ENCODE measurements at regions not wholly inside any gene's neighbourhood (a gene's known extent, or its start where the extent isn't known, plus 50 kb on each side); places are given as distances from the start of the nearest gene placed in this dataset.
"Not testable (repeated sequence)": the region's sequence is repeated elsewhere in the genome, so short reads cannot be mapped to it uniquely, and the experiment has no call there.

DNA sequence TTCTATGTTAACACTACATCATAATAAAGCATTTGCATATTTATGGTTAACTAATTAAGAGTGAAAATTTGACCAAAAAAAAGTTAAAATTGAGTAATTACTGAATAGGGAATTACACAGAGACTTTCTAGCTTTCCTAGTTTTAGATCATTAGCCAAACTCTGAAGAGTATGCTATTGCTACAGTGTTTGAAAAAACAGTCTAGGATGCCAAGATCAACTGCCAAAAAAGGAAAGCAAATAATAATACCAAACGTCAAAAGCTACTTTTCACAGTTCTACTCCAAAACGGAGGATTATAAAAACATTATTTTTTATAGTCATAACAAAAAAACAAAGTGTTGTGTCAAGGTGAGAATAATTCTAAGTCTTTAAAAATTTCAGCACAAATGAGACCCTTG, 359.8 kb upstream of the CTSO start:
- no peak for DNase-seq (ENCODE audit: low spot score)

DNA sequence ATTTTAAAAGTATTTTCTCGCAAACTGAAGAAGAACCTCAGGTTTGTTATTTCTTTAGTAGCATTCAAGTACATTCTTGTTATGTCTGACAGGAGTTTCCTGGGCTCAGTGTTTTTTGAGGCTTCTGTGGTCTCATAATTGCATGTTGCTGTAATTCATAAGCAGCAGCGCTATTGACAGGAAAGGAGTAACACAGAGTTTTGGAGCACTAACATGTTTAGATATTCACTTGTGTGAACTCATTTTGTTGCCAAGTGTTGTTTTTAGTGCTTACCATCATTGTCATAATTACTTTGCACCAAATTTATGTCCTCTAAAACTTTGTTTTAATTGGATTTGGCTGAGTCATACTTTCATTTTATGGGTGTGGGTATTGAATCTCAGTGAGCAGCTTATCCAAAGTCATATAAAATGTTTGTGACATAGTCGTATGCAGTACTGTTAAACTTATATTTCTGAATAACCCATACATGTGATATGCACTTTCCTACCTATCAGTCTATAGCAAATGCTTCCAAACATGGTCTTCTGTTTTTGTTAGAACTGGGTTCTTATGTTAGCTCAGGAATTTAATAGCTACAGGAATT, 358.7 kb upstream of the CTSO start:
- no peak for DNase-seq (ENCODE audit: low spot score)

DNA sequence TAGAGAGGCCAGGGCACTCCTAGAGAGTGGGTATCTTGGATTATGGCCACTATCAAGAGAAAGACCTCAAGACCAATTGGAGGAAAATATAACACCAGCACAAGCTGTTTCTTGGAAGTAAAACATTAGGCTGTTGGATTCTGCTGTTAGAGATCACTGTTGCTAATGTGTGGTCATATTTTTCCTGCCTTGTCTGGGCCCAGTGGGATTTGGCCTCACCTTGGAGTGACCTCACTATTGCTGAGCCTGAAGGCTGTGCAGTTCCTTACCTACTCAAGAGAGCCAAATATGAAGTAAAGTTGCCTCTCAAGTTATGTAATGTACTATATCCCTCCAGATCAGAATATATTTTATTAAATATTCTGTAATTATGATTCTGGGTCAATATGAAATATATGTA, 355.4 kb upstream of the CTSO start:
- DNase-seq (ENCODE audit: low spot score): no peak

DNA sequence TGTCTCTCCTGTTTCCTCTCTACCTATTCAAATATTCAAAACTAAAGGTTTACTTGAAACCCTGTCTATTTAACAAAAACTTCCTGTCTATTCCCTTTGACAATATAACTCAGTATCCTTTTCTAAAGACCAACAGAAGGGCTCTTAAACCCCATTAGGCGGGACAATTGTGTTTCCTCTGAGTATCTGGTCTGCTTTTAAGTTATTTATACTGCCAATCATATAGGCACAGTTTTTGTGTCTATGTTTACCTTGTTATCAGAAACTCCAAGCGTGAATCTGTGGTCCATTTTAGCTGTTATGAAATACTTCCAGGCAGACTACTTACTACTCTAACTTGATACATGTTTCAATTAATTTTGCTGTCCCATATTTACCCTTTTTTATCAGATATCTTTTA, 350.0 kb upstream of the CTSO start:
- DNase-seq (ENCODE audit: low spot score): no peak

DNA sequence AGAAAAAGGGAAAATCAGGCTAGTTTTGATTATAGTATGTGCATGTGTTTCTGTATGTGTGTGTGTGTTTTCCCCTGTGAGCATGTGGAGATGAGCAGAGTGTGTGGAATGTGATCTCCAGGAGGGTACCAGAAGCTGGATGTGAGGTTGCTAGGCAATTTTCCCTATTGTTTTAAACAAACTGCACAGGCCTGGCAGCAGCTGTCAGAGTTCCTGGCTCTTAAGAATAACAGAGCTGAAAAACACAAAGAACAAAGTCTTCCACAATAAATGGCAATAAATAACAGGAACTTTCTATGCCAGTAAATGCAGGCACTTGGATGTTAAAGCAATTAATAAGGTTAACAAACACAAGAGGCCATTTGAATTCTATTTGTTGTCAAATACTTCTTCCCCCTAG, 344.6 kb upstream of the CTSO start:
- DNase-seq (ENCODE audit: low spot score): no peak

DNA sequence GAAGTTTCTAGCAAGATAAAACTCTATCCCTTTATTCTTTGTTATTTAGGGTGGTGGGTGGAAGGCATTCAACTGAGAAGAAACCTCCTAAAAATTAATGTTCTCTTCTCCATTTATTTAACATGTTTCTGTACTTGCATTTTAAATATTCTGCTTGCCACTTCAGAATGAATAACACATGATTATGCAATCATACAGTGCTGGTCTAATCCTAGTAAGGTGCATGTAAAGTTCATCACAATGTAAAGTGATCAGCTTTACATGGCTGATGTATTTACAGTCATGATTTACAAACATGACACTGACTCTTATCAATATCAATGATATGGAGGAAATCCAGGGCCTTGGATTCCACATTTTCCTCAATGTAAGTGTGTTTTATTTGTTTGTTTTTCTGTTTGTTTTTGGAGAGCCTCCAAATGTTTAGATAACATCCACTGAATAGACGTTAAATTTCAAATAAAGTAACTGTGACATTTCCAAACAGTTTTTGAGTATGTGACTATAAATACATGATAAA, 342.1 kb upstream of the CTSO start:
- no peak for DNase-seq (ENCODE audit: low spot score)

DNA sequence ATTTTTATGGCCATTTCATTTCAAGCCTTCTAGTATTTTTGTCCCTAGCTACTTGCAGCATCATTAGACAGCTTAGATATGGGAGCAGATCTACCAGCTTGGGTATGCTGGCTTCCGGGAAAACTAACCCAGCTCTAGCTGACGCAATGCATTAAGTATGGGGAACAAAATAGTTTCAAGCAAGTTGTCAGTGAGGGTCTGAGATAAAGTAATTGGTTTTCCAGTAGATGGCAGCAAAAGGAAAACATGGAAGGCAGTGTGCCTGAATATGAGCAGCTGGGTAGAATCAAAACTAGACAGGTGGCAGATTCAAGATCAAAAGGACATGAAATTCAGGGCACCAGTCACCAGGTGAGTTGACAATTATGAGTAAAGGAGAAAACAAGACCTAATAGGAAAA, 340.9 kb upstream of the CTSO start:
- peak; percentile 8 for DNase-seq (ENCODE audit: low spot score)

DNA sequence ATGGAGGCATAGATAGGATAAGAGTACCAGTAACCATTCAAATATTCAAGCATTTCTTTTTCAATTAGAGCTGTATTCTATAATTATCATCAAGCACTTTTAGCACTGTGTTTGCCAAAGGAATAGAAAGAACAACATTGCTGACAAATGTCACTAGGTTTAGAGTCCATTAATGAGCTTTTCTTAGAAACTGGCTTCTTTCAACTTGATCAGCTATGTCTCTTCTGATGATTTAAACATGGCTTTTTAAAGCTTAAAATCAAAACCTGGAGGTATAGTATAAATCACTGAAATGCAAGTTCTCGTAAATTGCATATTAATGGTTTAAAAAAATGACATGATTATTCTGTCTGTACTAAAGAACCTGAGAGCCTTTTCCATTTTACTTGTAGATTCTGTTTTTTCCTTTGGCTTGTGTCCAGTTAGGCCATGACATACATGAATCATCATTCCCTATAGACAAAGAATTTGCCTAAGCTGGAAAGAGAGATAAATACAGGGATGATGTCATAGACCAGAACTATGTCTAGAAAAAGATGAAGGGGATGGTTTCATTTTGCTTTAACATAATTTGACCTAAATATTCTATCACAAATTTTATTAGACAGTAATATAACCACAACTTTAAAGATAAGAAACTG, 340.1 kb upstream of the CTSO start:
- DNase-seq (ENCODE audit: low spot score): no peak

DNA sequence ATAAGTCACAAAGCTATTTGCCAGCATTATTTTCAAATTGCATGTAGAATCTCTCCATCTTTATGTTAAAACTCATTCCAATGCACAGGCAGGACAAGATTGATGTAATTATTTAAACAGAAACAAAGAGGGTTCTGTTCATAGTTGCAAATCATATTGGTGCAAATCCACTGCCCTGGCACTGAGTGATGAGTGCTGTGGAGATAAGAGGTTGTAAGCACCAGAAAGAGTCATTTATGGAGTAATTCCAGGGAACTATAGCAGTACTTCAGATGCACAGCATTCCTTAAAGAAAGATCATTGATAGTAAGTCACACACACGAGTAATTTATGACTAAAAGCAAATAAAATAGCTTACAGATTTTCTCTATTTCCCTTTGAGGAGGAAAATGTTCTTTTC, 337.7 kb upstream of the CTSO start:
- DNase-seq (ENCODE audit: low spot score): no peak

DNA sequence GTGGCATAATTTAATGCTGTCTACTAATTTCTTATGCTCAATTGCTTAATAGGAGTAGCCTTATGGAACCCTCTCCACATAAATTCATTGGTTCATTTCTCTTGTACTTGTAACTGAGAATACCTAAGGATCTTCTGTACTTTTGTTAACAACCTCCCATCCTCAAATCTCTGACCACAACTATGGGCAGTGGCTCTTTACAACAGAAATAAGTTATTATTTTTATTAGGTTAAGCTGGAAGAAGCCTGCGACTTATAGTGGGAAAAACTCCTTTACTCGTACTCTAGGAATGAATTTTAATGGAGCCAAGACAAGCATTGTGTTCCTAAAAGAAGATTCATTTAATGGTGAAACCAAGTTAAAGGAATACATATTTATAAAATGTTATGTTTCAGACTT, 337.1 kb upstream of the CTSO start:
- no peak for DNase-seq (ENCODE audit: low spot score)

DNA sequence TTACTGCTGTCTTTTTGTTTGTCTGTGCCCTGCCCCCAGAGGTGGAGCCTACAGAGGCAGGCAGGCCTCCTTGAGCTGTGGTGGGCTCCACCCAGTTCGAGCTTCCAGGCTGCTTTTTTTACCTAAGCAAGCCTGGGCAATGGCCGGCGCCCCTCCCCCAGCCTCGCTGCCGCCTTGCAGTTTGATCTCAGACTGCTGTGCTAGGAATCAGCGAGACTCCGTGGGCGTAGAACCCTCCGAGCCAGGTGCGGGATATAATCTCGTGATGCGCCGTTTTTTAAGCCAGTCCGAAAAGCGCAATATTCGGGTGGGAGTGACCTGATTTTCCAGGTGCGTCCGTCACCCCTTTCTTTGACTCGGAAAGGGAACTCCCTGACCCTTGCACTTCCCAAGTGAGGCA, 336.4 kb upstream of the CTSO start:
- not testable (repeated sequence) for DNase-seq (ENCODE audit: low spot score)

DNA sequence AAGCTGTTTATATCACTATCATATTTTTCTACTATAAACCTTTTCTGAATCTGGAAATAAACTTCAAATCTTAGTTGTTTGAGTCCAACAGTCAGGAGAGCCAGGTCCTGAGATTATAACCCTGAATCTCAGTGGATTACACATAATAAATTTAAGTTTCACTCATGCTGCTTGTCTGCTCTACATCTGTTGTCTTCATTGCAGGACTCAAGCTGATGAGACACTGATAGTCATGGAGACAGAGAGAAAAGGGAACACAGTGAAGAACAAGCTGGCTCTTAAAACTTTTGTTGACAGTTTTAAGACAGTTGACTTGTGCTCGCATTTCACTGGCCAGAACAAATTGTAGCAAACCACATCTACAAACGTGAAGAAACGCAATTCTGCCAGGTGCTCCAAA, 327.0 kb upstream of the CTSO start:
- no peak for DNase-seq (ENCODE audit: low spot score)

DNA sequence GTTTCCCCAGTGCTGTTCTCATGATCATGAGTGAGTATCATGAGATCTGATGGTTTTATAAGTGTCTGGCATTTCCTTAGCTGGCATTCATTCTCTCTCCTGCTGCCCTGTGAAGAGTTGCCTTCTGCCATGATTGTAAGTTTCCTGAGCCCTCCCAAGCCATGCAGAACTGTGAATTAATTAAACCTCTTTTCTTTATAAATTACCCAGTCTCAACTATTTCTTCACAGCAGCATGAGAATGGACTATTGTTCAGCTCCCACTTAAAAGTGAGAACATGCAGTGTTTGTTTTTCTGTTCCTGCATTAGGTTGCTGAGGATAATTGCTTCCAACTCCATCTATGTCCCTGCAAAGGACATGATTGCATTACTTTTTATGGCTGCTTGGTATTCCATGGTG, 311.7 kb upstream of the CTSO start:
- no peak for DNase-seq (ENCODE audit: low spot score)

DNA sequence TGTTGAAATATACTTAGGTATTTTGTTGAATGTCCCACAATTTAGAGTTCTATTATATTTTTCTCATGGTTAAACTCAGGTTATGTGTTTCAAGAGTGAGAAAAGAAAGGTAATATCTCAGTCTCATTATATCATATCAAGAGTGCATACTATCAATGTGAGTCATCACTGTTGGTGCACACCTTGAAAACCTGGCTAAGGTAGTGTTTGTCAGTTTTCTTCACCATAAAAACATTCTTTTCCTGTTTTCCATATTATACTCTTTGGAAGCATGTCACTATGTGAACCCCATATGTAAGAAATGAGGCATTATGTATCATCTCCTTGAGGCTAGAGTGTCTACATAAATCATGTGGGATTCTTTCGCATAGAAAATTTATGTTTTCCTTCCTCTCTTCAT, 307.6 kb upstream of the CTSO start:
- no peak for DNase-seq (ENCODE audit: low spot score)

DNA sequence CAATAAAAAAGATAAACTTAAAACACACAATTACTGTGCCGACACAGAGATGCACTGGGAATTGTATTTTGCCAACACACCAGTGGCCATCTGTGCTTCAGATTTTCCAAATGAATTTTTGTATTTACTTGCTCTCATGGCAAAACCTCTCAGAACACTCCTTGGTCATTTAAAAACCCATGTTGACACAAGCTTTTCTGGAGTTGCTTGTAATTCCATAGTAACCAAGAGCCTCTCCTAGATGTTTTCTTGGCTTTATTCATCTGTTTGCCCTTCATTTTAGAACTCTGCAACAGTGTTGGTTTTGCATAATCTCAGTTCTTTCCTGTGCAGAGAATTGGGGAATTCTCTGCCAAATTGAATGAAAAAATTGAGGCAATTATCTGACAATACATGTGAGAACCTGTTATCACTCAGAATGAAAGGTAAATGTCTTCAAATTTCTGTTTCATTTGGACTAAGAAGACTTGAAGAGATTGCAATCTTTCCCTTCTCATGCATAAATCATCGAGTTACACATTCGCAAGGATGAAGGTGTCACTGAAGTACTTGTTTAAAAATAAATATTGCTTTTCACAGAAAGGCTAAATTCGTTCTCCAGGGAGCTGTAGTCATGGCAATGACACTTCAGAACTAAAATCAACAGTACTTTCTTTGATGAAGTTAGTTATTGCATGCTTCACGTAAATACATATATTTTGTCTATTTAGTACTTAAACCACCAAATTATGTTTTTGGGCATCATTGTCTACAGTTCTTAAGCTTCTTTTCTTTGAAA, 301.8 kb upstream of the CTSO start:
- DNase-seq (ENCODE audit: low spot score): no peak

DNA sequence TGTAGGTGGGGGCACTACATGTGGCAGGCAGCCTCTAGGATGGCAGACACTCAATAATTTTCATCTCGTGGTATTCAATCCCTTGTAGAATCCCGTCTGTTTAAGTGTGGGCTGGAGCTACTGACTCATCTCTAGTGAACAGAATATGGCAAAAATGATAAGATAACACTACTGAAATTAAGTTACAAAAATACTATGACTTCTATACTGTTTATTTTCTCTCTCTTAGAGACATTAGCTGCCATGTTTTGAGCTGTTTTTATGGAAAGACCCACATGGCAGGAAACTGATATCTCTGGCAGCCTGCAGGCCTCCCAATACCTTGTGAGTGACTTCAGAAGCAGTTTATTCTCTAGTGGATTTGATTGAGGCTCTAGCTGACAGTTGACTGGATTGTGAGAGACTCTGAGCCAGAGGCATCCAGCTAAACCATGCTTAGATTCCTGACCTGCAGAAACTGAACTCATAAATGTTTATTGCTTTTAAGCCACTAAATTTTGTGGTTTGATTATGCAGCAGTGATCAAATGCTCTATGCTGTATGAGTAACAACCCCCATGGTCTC, 298.8 kb upstream of the CTSO start:
- DNase-seq (ENCODE audit: low spot score): no peak

DNA sequence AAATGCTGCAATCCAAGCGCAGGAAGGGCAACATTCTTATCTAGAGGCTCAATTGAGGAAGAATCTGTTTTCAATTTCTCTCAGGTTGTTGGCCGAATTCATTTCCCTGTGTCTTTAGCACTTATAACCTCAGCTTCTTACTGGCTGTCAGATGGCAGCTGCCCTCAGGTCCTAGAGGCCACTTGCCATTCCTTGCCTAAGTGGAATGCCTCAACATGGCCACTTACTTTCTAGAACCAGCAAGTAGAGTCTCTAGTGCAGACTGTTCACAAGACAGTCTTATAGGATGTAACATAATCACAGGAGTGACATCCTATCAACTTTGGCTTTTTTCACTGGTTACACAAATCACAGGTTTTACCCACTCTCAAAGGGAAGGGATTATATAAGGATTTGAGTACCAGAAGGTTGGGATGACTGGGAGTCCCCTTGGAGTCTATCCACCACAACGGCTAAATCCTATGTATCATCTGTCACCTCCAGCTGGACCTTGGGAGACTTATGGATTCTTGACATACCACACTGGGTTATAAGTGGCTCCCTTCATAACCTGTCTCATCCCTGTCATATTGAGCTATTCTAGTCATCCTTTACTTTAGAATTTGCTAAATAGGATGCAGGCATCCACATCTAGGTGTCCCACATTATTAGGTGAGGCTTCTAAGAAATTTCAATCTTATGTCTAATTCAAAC, 297.9 kb upstream of the CTSO start:
- DNase-seq (ENCODE audit: low spot score): no peak

DNA sequence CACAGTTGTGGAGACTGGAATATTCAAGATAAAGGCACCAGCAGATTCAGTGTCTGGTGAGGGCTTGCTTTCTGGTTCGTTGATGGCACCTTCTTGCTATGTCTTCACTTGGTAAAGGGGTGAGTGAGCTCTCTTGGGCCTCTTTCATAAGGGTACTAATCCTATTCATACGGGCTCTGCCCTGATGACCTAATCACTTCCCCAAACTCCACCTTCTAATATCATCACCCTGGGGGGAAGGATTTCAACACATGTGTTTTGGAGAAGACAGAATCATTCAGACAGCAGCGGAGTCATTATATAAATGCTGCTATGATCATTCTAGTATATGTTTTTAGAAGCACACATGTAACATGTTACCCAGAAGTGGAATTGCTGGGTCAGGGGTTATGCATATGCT, 295.3 kb upstream of the CTSO start:
- DNase-seq (ENCODE audit: low spot score): no peak

DNA sequence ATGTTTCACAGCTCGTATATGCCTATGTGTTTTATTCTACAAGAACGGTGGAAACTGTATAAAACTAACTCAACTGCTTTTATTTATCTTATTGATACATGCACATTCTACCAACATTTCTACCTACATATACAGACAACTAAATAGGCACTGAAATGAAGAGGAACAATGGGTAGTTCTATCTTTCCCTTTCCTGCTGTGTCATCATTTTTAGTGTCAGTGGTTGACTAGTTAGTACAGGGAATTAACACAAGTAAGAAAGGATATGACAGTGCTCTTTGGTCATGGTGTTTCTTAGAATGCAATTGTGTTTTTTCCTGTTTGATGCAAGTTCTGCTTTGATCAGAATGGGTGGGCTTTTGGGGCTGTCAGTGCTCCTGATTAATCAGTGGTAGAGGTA, 293.8 kb upstream of the CTSO start:
- DNase-seq (ENCODE audit: low spot score): no peak

DNA sequence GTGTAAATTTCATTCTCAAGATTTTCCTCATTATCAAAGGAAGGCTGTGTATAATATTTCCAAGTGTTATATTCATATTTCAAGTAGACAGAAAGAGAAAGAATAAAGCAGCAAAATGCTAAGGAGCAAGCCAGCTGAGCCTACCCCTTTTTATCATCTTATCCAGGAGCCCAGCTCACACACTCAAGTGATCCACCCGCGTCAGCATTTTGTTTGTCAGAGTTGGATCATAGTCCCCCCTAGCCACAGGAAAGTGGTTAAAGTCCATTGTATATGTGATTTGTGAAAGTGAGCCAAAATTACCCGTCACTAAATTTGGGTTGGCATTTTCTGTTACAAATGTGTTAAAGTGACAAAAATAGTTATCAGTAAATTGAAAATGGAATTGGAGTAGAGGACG, 289.3 kb upstream of the CTSO start:
- DNase-seq (ENCODE audit: low spot score): no peak

DNA sequence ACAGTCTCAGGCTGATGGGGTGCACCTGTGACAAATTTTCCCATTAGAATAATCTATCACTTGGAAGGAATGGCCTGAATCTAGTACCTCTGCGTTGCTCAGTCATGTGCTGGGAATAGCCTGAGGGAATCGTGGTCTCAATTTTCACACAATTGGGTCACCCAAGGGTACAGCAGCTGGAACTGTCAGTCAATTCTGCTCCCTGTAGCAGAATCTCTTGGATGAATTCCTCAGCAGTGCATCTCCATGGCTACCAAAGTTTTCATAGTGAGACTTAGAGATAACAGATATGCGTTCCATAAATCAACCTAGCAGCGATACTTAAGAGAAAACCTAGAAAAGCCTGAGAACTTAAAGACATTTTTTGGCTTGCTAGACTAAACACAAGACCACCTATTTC, 288.7 kb upstream of the CTSO start:
- no peak for DNase-seq (ENCODE audit: low spot score)

DNA sequence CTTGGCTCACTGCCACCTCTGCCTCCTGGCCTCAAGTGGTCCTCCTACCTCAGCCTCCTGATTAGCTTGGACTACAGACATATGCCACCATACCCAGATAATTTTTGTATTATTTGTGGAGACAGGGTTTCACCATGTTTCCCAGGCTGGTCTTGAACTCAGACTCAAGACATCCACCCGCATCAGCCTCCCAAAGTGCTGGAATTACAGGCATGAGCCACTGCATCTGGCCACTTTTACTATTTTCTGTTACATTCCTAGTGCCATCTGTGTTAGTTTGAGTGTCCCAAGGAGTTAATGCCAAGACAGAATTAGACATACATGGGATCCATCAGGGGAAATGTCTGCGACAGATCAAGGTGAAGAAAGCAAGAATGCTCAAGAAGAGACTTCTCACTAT, 288.2 kb upstream of the CTSO start:
- no peak for DNase-seq (ENCODE audit: low spot score)

DNA sequence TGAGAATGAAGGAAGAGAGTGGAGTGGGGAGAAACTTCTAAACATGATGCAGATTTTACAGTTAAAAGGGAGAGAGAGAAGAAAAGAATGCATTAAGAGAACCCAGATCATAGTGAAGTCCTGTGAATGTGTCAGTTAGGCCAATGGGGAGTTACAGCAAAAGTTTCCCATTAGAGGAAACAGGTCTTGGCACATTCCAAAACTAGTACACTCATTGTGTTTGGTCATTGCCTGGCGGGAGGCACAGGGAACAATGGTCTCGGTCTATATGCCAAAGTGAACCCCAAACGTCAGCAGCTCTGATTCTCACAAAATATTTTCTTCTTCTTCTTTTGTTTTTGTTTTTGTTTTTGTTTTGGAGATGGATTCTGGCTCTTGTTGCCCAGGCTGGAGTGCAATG, 284.5 kb upstream of the CTSO start:
- no peak for DNase-seq (ENCODE audit: low spot score)
